Brain microvascular endothelial cell (primary cell): ENCODE measurements at regions not wholly inside any gene's neighbourhood (a gene's known extent, or its start where the extent isn't known, plus 50 kb on each side); places are given as distances from the start of the nearest gene placed in this dataset.

Experiments
- DNase-seq: peaks from one replicate; pipeline ENCODE4 v3.0.0-alpha.2; 2020
- H3K27ac ChIP-seq: fragments of 250-450 bp; sonication (Bioruptor Pico); 2 replicates; pipeline ENCODE4 v1.5.1; 2020; ENCODE audit warnings: mild to moderate bottlenecking, moderate library complexity
- H3K27me3 ChIP-seq: fragments of 250-450 bp; sonication (Bioruptor Pico); replicated peaks from 2 replicates; pipeline ENCODE4 v1.5.1; 2020; ENCODE audit warnings: mild to moderate bottlenecking
- H3K36me3 ChIP-seq: fragments of 250-450 bp; sonication (Bioruptor Pico); replicated peaks from 2 replicates; pipeline ENCODE4 v1.5.1; 2020; ENCODE audit warnings: mild to moderate bottlenecking
- H3K4me3 ChIP-seq: 2 replicates; pipeline ENCODE4 v1.5.1; 2011; ENCODE audit warnings: low read depth, mild to moderate bottlenecking, control low read depth, low read length, moderate library complexity
- CTCF ChIP-seq: IDR thresholded peaks from 2 replicates; pipeline ENCODE4 v1.5.1; 2011; ENCODE audit warnings: low read depth, mild to moderate bottlenecking, moderate library complexity, low read length, control low read depth, inconsistent platforms; ENCODE audit errors: missing control alignments
- in situ Hi-C: cut with HindIII; loops from 2 replicates; pipeline ENCODE4 v1.10.0; 2017; ENCODE audit warnings: low sequenced_read_pairs, low pct_ligation_motif_present

GRCh38 chr10:118395947-118396346 lies 53.8 kb upstream of the FAM204A start:
- Histone ChIP-seq H3K27me3 (no peaks in the 10 kb centered on the region), H3K27ac (no peak overlapping the region), H3K36me3 (no peaks in the 10 kb centered on the region), H3K4me3 (no peak overlapping the region)
- DNase-seq = no peak
- TF ChIP-seq CTCF = no peak
- in situ Hi-C loops = no loop called here

- DNase-seq = no peak
- no peaks in the 10 kb centered on the region for H3K36me3 ChIP-seq
- no peak overlapping the region for H3K4me3 ChIP-seq
- no peak overlapping the region for H3K27ac ChIP-seq
- no peak for TF ChIP-seq CTCF
- in situ Hi-C loops = no loop called here
- H3K27me3 ChIP-seq = no peaks in the 10 kb centered on the region
Observed at GRCh38 chr10:118394301-118395200, 52.4 kb upstream of the FAM204A start.

GRCh38 chr10:118392761-118393160 lies 50.6 kb upstream of the FAM204A start:
- Histone ChIP-seq H3K27me3 (no peaks in the 10 kb centered on the region), H3K27ac (no peak overlapping the region), H3K36me3 (no peaks in the 10 kb centered on the region), H3K4me3 (no peak overlapping the region)
- no peak for DNase-seq
- in situ Hi-C loops = no loop called here
- no peak for TF ChIP-seq CTCF
